Activated CD4-positive, alpha-beta T cell treated with anti-CD3 and anti-CD28 coated beads, Interleukin-2, amount 50 U/mL, for 48 hours (primary cell): ENCODE measurements at regions not wholly inside any gene's neighbourhood (a gene's known extent, or its start where the extent isn't known, plus 50 kb on each side); places are given as distances from the start of the nearest gene placed in this dataset.

Experiments
- DNase-seq, 2 experiments: peaks; one replicate each; pipeline ENCODE4 v3.0.0-alpha.2; 2020

DNA sequence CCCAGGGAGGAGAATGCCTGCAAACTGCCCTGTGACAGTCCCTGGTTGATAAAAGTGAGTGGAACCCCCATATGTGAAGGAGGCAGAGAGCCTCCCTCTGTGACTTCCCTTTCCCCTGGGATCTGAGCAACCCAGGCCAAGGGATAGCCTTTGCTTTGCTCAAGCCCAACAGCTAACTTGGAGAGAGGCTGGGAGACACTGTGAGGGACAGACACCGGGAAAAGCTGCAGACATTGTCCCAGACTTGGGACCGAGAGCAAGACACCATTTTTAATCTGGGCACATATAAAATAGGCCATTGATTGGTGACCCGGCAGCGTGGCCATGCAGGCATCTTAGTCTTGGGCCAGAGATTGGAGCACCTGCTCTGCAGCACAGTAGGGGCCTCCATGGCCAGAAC is 96.1 kb upstream of the SALL3 start:
- DNase-seq: no peak

DNA sequence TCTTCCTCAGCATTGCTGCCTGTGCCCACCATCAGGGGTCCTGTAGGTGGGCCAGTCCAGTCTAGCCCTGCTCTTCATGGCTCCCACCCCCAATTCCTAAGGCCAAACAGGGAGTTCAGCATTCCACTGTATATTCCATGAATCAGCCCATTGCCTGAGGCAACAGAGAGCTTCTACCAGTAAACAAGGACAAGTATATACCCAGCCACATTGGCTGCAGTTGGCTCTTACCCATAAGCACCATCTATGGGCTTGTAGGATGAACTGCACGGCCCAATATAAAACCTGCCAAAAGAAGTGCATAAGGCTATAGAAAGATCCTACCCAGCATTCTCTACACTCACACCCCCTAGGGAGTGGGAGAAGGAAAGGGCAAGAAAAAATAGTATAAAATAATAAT is 95.1 kb upstream of the SALL3 start:
- DNase-seq: no peak

- DNase-seq: no peak
Observed at GRCh38 chr18:78889250-78889649, 90.4 kb upstream of the SALL3 start.

- no peak for DNase-seq
Observed at GRCh38 chr18:78890388-78890787, 89.2 kb upstream of the SALL3 start.

DNA sequence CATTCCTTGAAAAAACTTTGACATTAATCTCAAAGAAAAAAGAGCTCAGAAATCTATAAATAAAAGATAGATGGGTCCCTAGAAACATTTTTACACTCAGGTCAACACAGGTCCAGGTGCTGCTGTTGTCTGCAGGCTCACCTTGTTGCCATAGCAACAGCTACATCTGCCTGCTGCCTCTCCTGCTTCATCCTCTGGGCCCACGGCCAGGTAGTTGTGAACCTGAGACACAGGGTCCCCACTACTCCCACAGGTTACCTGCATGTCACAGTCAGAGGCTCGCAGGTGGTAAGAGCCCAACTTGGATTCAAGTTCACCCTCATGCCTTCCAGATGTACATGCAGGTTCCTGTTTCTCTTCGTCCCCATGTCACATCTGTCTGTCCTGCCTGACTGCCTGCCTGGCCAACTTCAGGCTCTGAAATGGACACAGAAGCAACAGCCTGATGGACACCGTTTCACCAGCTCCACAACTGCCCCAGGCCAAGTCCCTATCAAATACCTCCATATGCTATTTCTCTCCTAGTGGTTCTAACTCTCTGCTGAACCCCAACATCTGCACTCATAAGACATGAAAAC is 88.3 kb upstream of the SALL3 start:
- DNase-seq: no peak

- no peak for DNase-seq
Observed at GRCh38 chr18:78892177-78892576, 87.4 kb upstream of the SALL3 start.

- no peak for DNase-seq
Observed at GRCh38 chr18:78892721-78893120, 86.9 kb upstream of the SALL3 start.

- DNase-seq: no peak
Observed at GRCh38 chr18:78893281-78894032, 86.2 kb upstream of the SALL3 start.

DNA sequence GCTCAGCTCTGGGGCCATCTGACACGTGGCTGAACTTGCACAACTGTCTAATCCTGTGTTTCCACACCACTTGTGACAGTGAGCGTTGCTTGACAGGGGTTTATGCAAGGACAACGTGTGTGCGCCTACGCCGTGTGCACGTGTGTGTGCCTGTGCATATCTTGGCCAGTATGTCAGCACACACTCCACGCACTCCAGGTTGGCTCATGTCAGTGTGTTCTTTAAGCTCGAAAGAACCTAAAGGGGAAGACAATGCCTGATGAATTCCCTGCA is 85.6 kb upstream of the SALL3 start:
- no peak for DNase-seq

DNA sequence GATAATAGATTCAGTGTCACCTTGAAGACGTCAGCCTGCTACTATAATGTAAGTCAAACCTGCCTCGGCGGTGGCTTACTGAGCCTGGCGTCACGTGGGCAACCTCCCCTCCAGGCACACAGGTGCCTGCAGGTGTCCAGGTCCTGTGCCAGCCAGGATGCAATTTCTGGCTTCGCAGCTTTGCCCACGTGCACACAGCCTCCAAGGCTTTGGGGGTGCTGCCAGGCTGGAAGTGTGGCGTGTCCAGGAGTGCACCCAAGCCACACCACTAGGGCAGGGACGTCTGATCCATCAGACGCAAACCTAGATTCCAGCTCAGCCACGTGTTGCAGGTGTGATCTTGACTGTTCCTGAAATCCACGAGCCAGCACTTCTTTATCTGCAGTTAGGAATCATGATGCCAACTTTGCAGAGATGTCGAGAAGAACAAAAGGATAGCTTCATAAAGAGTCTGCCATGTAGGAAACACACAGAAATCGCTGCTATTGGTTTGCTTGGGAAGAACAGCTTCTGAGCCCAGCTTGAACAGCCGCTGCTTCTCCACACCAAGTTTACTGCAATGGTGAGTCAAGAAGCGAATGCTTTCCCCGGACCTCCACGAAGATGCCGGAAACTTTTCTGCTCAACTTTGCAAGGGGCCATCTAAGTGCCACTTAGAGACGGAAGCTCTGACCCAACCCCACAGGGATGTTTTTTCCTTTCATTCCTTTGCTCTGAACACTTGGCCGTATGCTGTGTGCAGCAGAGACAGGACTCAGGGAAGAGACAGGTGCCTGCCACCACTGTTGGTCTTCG is 84.2 kb upstream of the SALL3 start:
- DNase-seq: no peak

GRCh38 chr18:78896111-78896905 is 83.3 kb upstream of the SALL3 start:
- DNase-seq: no peak

DNA sequence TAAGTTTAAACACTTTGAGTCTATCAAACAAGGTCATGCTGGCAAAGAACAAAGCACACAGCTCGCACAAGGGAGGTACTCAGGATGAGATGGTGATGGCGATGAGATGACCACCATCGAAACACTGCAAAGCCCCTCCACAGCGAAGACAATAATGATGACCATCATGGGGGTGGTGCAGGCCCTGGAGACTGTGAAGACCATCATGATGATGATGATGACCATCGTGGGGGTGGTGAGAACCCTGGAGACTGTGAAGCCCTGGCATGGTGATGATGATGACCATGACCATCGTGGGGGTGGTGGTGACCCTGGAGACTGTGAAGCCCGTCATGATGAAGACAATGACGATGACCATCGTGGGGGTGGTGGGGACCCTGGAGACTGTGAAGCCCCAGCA is 81.6 kb upstream of the SALL3 start:
- DNase-seq: no peak

GRCh38 chr18:78898635-78899034 is 81.0 kb upstream of the SALL3 start:
- DNase-seq: no peak

- no peak for DNase-seq
Observed at GRCh38 chr18:78899241-78899640, 80.4 kb upstream of the SALL3 start.

- no peak for DNase-seq
Observed at GRCh38 chr18:78900938-78901909, 78.4 kb upstream of the SALL3 start.

DNA sequence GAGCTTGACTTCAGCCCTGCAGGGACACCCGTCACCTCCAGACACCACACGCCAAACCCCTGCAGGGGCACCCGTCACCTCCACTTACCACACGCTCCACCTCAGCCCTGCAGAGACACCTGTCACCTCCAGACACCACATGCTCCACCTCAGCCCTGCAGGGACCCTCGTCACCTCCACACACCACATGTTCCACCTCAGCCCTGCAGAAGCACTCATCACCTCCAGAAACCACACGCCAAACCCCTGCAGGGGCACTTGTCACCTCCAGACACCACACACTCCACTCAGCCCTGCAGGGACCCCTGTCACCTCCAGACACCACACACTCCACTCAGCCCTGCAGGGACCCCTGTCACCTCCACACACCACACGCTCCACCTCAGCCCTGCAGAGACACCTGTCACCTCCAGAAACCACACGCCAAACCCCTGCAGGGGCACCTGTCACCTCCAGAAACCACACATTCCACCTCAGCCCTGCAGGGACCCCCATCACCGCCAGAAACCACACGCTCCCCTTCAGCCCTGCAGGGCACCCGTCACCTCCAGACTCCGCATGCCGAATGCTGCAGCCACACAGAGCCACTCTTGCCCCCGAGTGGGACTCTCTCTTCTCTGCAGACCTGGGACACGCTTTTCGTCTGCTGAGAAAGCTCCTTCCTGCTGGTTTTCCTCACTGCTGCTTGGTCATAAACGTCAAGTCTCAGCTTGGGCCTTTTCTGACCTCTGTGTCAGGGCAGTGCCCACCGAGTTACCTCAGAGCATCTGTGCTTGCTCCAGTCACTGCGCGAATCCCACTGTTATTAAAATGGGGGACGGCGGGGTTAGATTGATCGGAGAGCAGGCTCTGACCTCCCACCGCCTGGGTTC is 77.5 kb upstream of the SALL3 start:
- DNase-seq: no peak

- no peak for DNase-seq
Observed at GRCh38 chr18:78902795-78903435, 76.7 kb upstream of the SALL3 start.

DNA sequence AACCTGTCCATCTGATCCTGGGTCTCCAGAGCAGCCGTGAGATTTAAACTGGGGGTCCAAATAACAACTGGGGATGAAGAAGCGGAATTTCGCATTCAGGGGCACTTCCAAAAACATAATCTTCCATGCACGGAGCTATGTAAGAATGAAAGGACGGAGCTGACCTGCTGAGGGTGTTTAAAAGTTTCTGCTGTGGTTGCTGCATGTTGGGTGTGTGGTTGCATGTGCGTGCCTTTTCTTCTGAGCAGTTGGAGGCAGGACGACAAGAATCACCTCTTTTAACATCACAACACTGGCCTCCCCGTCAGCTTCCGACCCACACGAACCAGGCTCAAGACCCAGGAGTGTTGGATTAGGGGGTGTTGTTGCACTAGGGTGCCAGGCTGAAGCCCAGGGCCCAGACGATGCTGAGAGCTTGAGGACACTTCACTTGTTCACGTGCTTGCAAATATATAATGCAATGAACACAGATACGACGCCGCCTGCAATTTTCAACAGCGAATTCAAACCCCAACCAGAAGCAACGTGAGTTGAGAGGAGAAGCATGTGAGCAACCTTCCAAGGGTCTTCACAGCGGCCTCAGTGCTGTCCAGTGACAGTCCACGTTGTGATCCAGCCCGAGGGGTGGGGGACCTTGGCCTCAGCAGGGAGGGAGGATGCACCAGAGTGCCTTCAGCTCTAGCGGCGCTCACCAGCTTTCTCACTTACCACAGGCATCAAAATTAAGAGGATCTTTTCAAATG is 76.0 kb upstream of the SALL3 start:
- DNase-seq: no peak

GRCh38 chr18:78904179-78904531 is 75.5 kb upstream of the SALL3 start:
- DNase-seq: no peak

- no peak for DNase-seq
Observed at GRCh38 chr18:78905334-78905733, 74.3 kb upstream of the SALL3 start.
